ENCODE measurements at regions not wholly inside any gene's neighbourhood (a gene's known extent, or its start where the extent isn't known, plus 50 kb on each side); places are given as distances from the start of the nearest gene placed in this dataset.
"Not testable (repeated sequence)": the region's sequence is repeated elsewhere in the genome, so short reads cannot be mapped to it uniquely, and the experiment has no call there.

GRCh38 chr16:49958448-49958847 is 66.6 kb upstream of the CNEP1R1 start:
- H3K27me3 ChIP-seq (replicated peaks; ENCODE audit: insufficient read depth): no peaks in the 10 kb centered on the region; the same call in 1 of the 2 replicates
- no peaks in the 10 kb centered on the region for H3K9me3 ChIP-seq (ENCODE audit: low read depth)
- H3K36me3 ChIP-seq (ENCODE audit: low read depth): no peaks in the 10 kb centered on the region
- DNase-seq: no peak
- H3F3A ChIP-seq (ENCODE audit: insufficient read depth): no peaks in the 10 kb centered on the region
- no peaks in the 10 kb centered on the region for H3K4me1 ChIP-seq (ENCODE audit: insufficient read depth)
- no peak overlapping the region for H3K9ac ChIP-seq
- H4K20me1 ChIP-seq (ENCODE audit: insufficient read depth): no peaks in the 10 kb centered on the region
- H3K27ac ChIP-seq: no peak overlapping the region
- no peak overlapping the region for H2AFZ ChIP-seq
- WGBS, 2 experiments (ENCODE audit: low coverage in 1 of 2, low lambda C conversion rate in 2 of 2, missing lambda C conversion rate in 2 of 2): 47 to 53% methylated on average over 3 of the region's 3 CpGs
- H3K4me3 ChIP-seq: no peak overlapping the region
- TF ChIP-seq EZH2phosphoT487 (IDR thresholded peaks at IDR 0.05; ENCODE audit: insufficient read depth, low read depth) (no peak), EZH2 (IDR thresholded peaks at IDR 0.05; ENCODE audit: insufficient read depth, poor library complexity, severe bottlenecking) (no peak)
- H3K4me2 ChIP-seq (ENCODE audit: unreplicated experiment): no peak overlapping the region
- no peaks in the 10 kb centered on the region for H3K79me2 ChIP-seq (ENCODE audit: insufficient read depth)
- no peaks in the 10 kb centered on the region for H3K9me2 ChIP-seq (ENCODE audit: insufficient read depth)
- in situ Hi-C loops (cut with MboI): no loop called here

GRCh38 chr16:49959552-49960277 is 65.3 kb upstream of the CNEP1R1 start:
- Histone ChIP-seq H3K4me1 (ENCODE audit: insufficient read depth) (no peaks in the 10 kb centered on the region), H3K9me2 (ENCODE audit: insufficient read depth) (no peaks in the 10 kb centered on the region), H3K27ac (no peak overlapping the region), H3K36me3 (ENCODE audit: low read depth) (no peaks in the 10 kb centered on the region), H3K4me3 (no peak overlapping the region), H3K9me3 (ENCODE audit: low read depth) (no peaks in the 10 kb centered on the region), H3F3A (ENCODE audit: insufficient read depth) (no peaks in the 10 kb centered on the region), H3K27me3 (replicated peaks; ENCODE audit: insufficient read depth) (no peaks in the 10 kb centered on the region; the same call in 1 of the 2 replicates), H3K4me2 (ENCODE audit: unreplicated experiment) (no peak overlapping the region), H2AFZ (no peak overlapping the region), H4K20me1 (ENCODE audit: insufficient read depth) (no peaks in the 10 kb centered on the region), H3K9ac (no peak overlapping the region), H3K79me2 (ENCODE audit: insufficient read depth) (no peaks in the 10 kb centered on the region)
- no peak for TF ChIP-seq EZH2 (IDR thresholded peaks at IDR 0.05; ENCODE audit: insufficient read depth, poor library complexity, severe bottlenecking)
- TF ChIP-seq EZH2phosphoT487 (IDR thresholded peaks at IDR 0.05; ENCODE audit: insufficient read depth, low read depth): no peak
- DNase-seq: no peak
- WGBS, 2 experiments (ENCODE audit: low coverage in 1 of 2, low lambda C conversion rate in 2 of 2, missing lambda C conversion rate in 2 of 2): 67 to 74% methylated on average over 11 of the region's 11 CpGs
- in situ Hi-C loops (cut with MboI): no loop called here

GRCh38 chr16:49961089-49961488 is 63.9 kb upstream of the CNEP1R1 start:
- no peaks in the 10 kb centered on the region for H3K9me3 ChIP-seq (ENCODE audit: low read depth)
- H3K9ac ChIP-seq: no peak overlapping the region
- TF ChIP-seq EZH2phosphoT487 (IDR thresholded peaks at IDR 0.05; ENCODE audit: insufficient read depth, low read depth) (no peak), EZH2 (IDR thresholded peaks at IDR 0.05; ENCODE audit: insufficient read depth, poor library complexity, severe bottlenecking) (no peak)
- 15 to 19% methylated on average over 3 of the region's 3 CpGs for WGBS, 2 experiments (ENCODE audit: low coverage in 1 of 2, low lambda C conversion rate in 2 of 2, missing lambda C conversion rate in 2 of 2)
- no peaks in the 10 kb centered on the region for H3K79me2 ChIP-seq (ENCODE audit: insufficient read depth)
- no peak overlapping the region for H2AFZ ChIP-seq
- in situ Hi-C loops (cut with MboI): no loop called here
- H4K20me1 ChIP-seq (ENCODE audit: insufficient read depth): no peaks in the 10 kb centered on the region
- H3K4me3 ChIP-seq: no peak overlapping the region
- no peaks in the 10 kb centered on the region for H3K9me2 ChIP-seq (ENCODE audit: insufficient read depth)
- peak; percentile 42 for DNase-seq
- no peak overlapping the region for H3K27ac ChIP-seq
- H3F3A ChIP-seq (ENCODE audit: insufficient read depth): no peaks in the 10 kb centered on the region
- no peaks in the 10 kb centered on the region for H3K36me3 ChIP-seq (ENCODE audit: low read depth)
- H3K4me1 ChIP-seq (ENCODE audit: insufficient read depth): no peaks in the 10 kb centered on the region
- no peak overlapping the region for H3K4me2 ChIP-seq (ENCODE audit: unreplicated experiment)
- no peaks in the 10 kb centered on the region; the same call in 1 of the 2 replicates for H3K27me3 ChIP-seq (replicated peaks; ENCODE audit: insufficient read depth)

- H3K4me3 ChIP-seq; in situ Hi-C loops (cut with MboI); H3K9me3 ChIP-seq (ENCODE audit: low read depth); H3K27me3 ChIP-seq (replicated peaks; ENCODE audit: insufficient read depth); DNase-seq; H3K4me1 ChIP-seq (ENCODE audit: insufficient read depth); H3F3A ChIP-seq (ENCODE audit: insufficient read depth); H3K36me3 ChIP-seq (ENCODE audit: low read depth); H3K79me2 ChIP-seq (ENCODE audit: insufficient read depth); H2AFZ ChIP-seq; H3K9me2 ChIP-seq (ENCODE audit: insufficient read depth); H4K20me1 ChIP-seq (ENCODE audit: insufficient read depth); H3K9ac ChIP-seq; H3K27ac ChIP-seq; H3K4me2 ChIP-seq (ENCODE audit: unreplicated experiment): not testable (repeated sequence)
- WGBS, 2 experiments (ENCODE audit: low coverage in 1 of 2, low lambda C conversion rate in 2 of 2, missing lambda C conversion rate in 2 of 2): 79 to 81% methylated on average over 6 of the region's 6 CpGs
Observed at GRCh38 chr16:49962566-49962965, 62.5 kb upstream of the CNEP1R1 start.

GRCh38 chr16:49964316-49964715 is 60.7 kb upstream of the CNEP1R1 start:
- H3K79me2 ChIP-seq (ENCODE audit: insufficient read depth): no peaks in the 10 kb centered on the region
- H3K4me2 ChIP-seq (ENCODE audit: unreplicated experiment): no peak overlapping the region
- no peak overlapping the region for H2AFZ ChIP-seq
- H3K9ac ChIP-seq: no peak overlapping the region
- no peaks in the 10 kb centered on the region for H3K36me3 ChIP-seq (ENCODE audit: low read depth)
- H3K27me3 ChIP-seq (replicated peaks; ENCODE audit: insufficient read depth): no peaks in the 10 kb centered on the region; the same call in 1 of the 2 replicates
- no peak overlapping the region for H3K4me3 ChIP-seq
- no peaks in the 10 kb centered on the region for H4K20me1 ChIP-seq (ENCODE audit: insufficient read depth)
- no peaks in the 10 kb centered on the region for H3K9me3 ChIP-seq (ENCODE audit: low read depth)
- H3K4me1 ChIP-seq (ENCODE audit: insufficient read depth): no peaks in the 10 kb centered on the region
- in situ Hi-C loops (cut with MboI): no loop called here
- no peak for DNase-seq
- no peaks in the 10 kb centered on the region for H3K9me2 ChIP-seq (ENCODE audit: insufficient read depth)
- no peak overlapping the region for H3K27ac ChIP-seq
- H3F3A ChIP-seq (ENCODE audit: insufficient read depth): no peaks in the 10 kb centered on the region
- WGBS, 2 experiments (ENCODE audit: low coverage in 1 of 2, low lambda C conversion rate in 2 of 2, missing lambda C conversion rate in 2 of 2): 47 to 56% methylated on average over 4 of the region's 4 CpGs
- TF ChIP-seq EZH2phosphoT487 (IDR thresholded peaks at IDR 0.05; ENCODE audit: insufficient read depth, low read depth) (no peak), EZH2 (IDR thresholded peaks at IDR 0.05; ENCODE audit: insufficient read depth, poor library complexity, severe bottlenecking) (no peak)
